HCT116 (cell line): ENCODE measurements at regions not wholly inside any gene's neighbourhood (a gene's known extent, or its start where the extent isn't known, plus 50 kb on each side); places are given as distances from the start of the nearest gene placed in this dataset.

Experiments used
- EGR1 ChIP-seq: IDR thresholded peaks from 2 replicates; pipeline ENCODE4 v1.6.1; 2012; ENCODE audit warnings: low read depth
- FOSL1 ChIP-seq: IDR thresholded peaks from 2 replicates; pipeline ENCODE4 v1.6.1; 2012; ENCODE audit warnings: low read depth
- POLR2A ChIP-seq: IDR thresholded peaks from 2 replicates; pipeline ENCODE4 v1.7.0; 2011; ENCODE audit warnings: borderline replicate concordance; ENCODE audit not compliant: insufficient read depth, insufficient read length; ENCODE audit errors: extremely low read depth
- POLR2AphosphoS5 ChIP-seq: IDR thresholded peaks from 2 replicates; pipeline ENCODE4 v1.6.1; 2011; ENCODE audit warnings: mild to moderate bottlenecking, low read depth, low read length, moderate library complexity
- RAD21 ChIP-seq: IDR thresholded peaks from 2 replicates; pipeline ENCODE4 v1.6.1; 2012; ENCODE audit warnings: low read depth, mild to moderate bottlenecking
- SRF ChIP-seq: IDR thresholded peaks from 2 replicates; pipeline ENCODE4 v1.6.1; 2012; ENCODE audit warnings: low read depth
- ZFX ChIP-seq: fragments of 450-650 bp; IDR thresholded peaks from 2 replicates; pipeline ENCODE4 v1.6.1; 2017
- TF ChIP-seq, protein P1 (sequence below), 3 experiments: fragments of 200-600 bp in 1 of 3; sonication (generic) in 1 of 3; IDR thresholded peaks in 2 of 3; conservative IDR thresholded peaks in 1 of 3; 2 replicates each; pipeline ENCODE4 v1.5.1; 2012 to 2017; ENCODE audit warnings: low read depth in 2 of 3, low read length in 2 of 3, antibody characterized with exemption in 1 of 3, borderline replicate concordance in 1 of 3, control low read depth in 1 of 3, mild to moderate bottlenecking in 1 of 3, mixed read lengths in 1 of 3, mixed run types in 1 of 3, moderate library complexity in 1 of 3; ENCODE audit not compliant: insufficient read depth in 1 of 3
- TF ChIP-seq, protein P2 (sequence below): IDR thresholded peaks from 2 replicates; pipeline ENCODE4 v1.6.1; 2012

DNA sequence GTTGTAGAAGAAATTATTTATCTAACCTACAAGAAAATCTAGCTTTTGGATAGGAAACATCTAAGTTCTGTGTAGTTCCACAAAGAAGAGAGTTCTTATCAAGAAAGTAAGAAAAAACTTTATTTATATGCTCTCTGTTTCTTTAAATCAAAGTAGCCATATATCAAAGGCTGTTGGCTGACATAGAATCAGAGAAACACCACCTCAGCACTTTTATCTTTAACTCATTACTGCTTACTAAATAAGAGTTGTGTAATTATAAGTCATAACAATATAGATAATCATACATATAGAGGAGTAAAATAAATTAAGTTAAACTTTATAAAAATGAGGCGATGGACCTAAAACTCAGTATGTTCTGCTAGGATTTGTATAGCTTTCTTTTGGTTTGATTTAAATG lies 570.6 kb downstream of the PCDH17 start:
- no peak for TF ChIP-seq SRF
- TF ChIP-seq, protein P1, sequence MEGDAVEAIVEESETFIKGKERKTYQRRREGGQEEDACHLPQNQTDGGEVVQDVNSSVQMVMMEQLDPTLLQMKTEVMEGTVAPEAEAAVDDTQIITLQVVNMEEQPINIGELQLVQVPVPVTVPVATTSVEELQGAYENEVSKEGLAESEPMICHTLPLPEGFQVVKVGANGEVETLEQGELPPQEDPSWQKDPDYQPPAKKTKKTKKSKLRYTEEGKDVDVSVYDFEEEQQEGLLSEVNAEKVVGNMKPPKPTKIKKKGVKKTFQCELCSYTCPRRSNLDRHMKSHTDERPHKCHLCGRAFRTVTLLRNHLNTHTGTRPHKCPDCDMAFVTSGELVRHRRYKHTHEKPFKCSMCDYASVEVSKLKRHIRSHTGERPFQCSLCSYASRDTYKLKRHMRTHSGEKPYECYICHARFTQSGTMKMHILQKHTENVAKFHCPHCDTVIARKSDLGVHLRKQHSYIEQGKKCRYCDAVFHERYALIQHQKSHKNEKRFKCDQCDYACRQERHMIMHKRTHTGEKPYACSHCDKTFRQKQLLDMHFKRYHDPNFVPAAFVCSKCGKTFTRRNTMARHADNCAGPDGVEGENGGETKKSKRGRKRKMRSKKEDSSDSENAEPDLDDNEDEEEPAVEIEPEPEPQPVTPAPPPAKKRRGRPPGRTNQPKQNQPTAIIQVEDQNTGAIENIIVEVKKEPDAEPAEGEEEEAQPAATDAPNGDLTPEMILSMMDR (IDR thresholded peaks at IDR 0.05 in 2 of 3, conservative IDR thresholded peaks at IDR 0.05 in 1 of 3; ENCODE audit: borderline replicate concordance in 1 of 3, insufficient read depth in 1 of 3, low read depth in 2 of 3, low read length in 2 of 3) = no peak
- TF ChIP-seq POLR2A = no peak
- TF ChIP-seq FOSL1 = no peak
- TF ChIP-seq, protein P2, sequence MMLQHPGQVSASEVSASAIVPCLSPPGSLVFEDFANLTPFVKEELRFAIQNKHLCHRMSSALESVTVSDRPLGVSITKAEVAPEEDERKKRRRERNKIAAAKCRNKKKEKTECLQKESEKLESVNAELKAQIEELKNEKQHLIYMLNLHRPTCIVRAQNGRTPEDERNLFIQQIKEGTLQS = no peak
- TF ChIP-seq RAD21 = no peak
- no peak for TF ChIP-seq EGR1
- TF ChIP-seq POLR2AphosphoS5 = no peak
- TF ChIP-seq ZFX = no peak
